Thymus (tissue), 11 donors: ENCODE measurements at regions not wholly inside any gene's neighbourhood (a gene's known extent, or its start where the extent isn't known, plus 50 kb on each side); places are given as distances from the start of the nearest gene placed in this dataset.

ENCODE experiments used
- DNase-seq, 9 donors: peaks; one replicate each; pipeline ENCODE4 v3.0.0-alpha.2; 2013; ENCODE audit warnings: low spot score in 9 of 9, low read depth in 6 of 9, missing footprints in 1 of 9
- H3K27ac ChIP-seq, 2 donors: one replicate each; pipeline ENCODE4 v1.5.1; 2013; ENCODE audit warnings: control low read depth in 1 of 2, low read depth in 1 of 2, low read length in 1 of 2, mild to moderate bottlenecking in 1 of 2, moderate library complexity in 1 of 2
- H3K27me3 ChIP-seq, 2 donors: one replicate each; pipeline ENCODE4 v1.5.1; 2013; ENCODE audit warnings: low read length in 1 of 2; ENCODE audit not compliant: control insufficient read depth in 2 of 2, insufficient read depth in 1 of 2
- H3K36me3 ChIP-seq, 2 donors: one replicate each; pipeline ENCODE4 v1.5.1; 2013; ENCODE audit warnings: low read length in 1 of 2, mild to moderate bottlenecking in 1 of 2, moderate library complexity in 1 of 2; ENCODE audit not compliant: control insufficient read depth in 2 of 2, insufficient read depth in 2 of 2
- H3K4me1 ChIP-seq, 2 donors: one replicate each; pipeline ENCODE4 v1.5.1; 2013; ENCODE audit warnings: low read length in 2 of 2; ENCODE audit not compliant: control insufficient read depth in 2 of 2, insufficient read depth in 2 of 2
- H3K4me3 ChIP-seq, 2 donors: one replicate each; pipeline ENCODE4 v1.5.1; 2013; ENCODE audit warnings: low read length in 2 of 2, control low read depth in 1 of 2, mild to moderate bottlenecking in 1 of 2
- H3K9me3 ChIP-seq, 2 donors: one replicate each; pipeline ENCODE4 v1.5.1; 2013; ENCODE audit warnings: low read length in 1 of 2, mild to moderate bottlenecking in 1 of 2; ENCODE audit not compliant: control insufficient read depth in 2 of 2, insufficient read depth in 1 of 2
- WGBS: extraction: QIAGEN DNeasy Blood & Tissue Kit; methylation state at CpG from one replicate; pipeline ENCODE4 v1.1.7; 2013; 5-methylcytosine and 5-hydroxymethylcytosine counted together
- donor health status: healthy.

DNA sequence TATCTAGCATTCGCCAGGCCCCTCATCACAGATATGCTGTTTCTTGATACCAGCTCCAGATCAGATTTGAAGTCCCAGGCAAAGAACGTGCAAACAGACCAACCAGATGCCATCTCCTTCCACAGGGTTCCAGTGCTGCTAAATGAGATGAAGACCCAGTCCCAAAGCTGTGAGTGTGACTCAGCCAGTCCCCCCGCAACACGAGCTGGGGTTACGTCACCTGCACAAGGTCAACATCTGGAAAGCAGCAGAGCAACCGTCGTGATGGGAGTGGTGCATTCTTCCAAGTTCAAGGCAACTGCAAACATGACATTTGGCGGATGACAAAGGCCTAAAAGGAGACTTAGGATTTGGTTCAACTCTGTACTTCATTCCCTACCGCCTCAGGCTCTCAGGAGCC lies 69.6 kb upstream of the TIAM1 start:
- no peak for DNase-seq
- Histone ChIP-seq H3K36me3 (peaks cover 0 to 3% of the 10 kb centered on the region in 2 donors), H3K27ac (no peak overlapping the region), H3K4me3 (no peak overlapping the region), H3K9me3 (no peaks in the 10 kb centered on the region), H3K27me3 (no peaks in the 10 kb centered on the region), H3K4me1 (peaks cover 19 to 37% of the 10 kb centered on the region in 2 donors)
- 86% methylated on average over 9 of the region's 9 CpGs for WGBS

DNA sequence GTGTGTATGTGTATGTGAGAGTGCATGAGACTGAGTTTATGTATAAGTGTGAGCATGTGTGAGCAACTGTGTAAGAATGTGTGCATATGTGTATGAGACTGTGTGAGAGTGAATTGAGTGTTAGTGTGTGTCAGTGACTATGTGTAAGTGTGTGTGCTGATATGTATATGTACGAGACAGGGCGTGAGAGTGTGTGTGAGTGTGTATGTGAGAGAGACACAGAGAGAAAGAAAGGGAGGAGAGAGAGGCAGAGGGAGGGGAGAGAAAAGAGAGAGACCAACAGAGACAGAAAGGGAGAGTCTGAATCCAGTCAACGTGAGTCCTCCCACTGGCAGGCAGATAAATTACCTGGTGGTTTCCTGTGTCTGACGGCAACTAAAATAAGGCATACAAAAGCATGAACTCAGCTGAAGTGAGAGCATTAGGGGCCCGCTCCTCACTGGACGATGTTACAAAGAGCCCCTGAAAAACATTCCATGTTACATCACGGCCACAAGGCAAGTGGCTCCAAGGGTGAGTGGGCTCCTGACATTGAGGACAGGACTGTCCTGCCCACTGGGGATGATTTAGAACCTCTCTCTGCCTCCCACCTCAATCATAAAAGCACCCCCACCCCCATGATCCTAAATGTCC lies 66.6 kb upstream of the TIAM1 start:
- H3K4me3 ChIP-seq, result no peak overlapping the region

DNA sequence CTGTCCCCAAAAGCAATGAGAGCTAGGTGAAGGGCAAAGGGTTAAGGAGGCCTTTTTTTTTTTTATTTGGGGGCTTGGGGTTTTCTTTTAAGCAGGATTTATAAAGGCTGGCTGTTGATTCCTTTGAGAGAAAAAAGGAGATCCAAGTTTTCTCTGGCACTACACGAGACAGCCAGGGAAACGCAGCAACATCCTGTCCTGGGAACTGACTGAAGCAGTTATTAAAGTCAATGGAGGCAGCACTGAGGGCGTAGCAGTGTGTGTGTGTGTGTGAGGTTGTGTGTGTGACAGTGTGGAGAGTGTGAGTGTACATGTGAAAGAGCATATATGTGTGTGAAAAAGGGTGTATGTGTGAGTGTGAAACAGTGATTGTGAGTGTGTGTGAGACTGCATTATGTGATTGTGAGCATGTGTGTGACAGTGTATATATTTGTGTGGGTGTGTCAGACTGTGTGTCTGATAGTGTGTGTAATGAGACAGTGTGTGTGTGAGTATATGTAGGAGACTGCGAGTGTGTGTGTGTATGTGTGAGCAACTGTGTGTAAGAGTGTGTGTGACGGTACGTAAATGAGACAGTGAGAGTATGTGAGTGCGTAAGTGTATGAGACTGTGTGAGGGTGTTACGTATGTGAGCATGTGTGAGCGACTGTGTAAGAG lies 65.9 kb upstream of the TIAM1 start:
- no peaks in the 10 kb centered on the region for H3K9me3 ChIP-seq
- H3K4me1 ChIP-seq, result peaks cover 43 to 53% of the 10 kb centered on the region in 2 donors
- no peak overlapping the region for H3K4me3 ChIP-seq
- DNase-seq, result peak in 1 of 9 donors; percentile 48
- peak overlapping the region; percentile 46 to 93 for H3K27ac ChIP-seq
- 93% methylated on average over 9 of the region's 9 CpGs for WGBS
- H3K36me3 ChIP-seq, result no peaks in the 10 kb centered on the region
- H3K27me3 ChIP-seq, result no peaks in the 10 kb centered on the region

More for the DNA sequence above, 66.6 kb upstream of the TIAM1 start:
- DNase-seq, result peak in 4 of 9 donors; percentile 51 to 86 (median 64)
- Histone ChIP-seq H3K9me3 (no peaks in the 10 kb centered on the region), H3K36me3 (no peaks in the 10 kb centered on the region), H3K27ac (peak overlapping the region; percentile 81 to 93), H3K4me1 (peaks cover 42 to 53% of the 10 kb centered on the region in 2 donors), H3K27me3 (no peaks in the 10 kb centered on the region)
- 16% methylated on average over 7 of the region's 7 CpGs for WGBS

DNA sequence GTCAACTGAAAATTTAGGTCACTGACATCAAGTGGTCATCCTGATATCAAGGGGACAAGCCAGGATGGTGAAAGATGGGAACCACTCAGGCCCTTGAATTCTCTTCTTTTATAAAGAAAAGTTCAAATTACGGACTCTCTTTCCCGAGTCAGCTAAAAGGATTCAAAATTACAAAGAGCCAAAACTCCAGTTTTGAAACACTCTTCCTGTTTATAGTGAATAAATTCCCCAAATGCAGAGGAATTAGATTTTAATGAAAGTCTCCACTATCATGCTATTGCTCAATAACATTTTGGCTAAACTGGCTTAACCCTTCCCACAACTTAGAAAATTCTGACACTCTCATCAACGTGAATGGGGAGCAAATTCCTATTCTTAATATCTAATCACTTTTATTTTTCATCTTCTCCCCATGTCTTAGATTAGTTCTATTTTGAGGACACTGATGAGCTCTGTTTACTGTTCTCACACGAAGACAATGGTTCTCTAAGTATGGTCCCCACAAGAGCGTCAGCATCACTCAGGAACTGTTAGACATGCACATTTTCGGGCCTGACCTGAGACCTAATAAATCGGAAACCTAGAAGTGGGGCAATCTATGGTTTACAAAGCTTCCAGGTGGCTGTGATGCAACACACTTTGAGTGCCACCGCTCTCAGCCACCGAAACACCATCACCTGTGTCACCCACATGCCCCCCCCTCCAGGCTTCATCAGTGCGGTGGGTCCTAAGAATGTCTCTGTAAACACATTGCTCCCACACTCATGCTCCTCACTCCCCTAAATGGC lies 64.4 kb upstream of the TIAM1 start:
- no peaks in the 10 kb centered on the region for H3K9me3 ChIP-seq
- DNase-seq, result peak in 7 of 9 donors; percentile 61 to 93 (median 80)
- 49% methylated on average over 10 of the region's 10 CpGs for WGBS
- peak overlapping the region; percentile 43 to 93 for H3K27ac ChIP-seq
- no peaks in the 10 kb centered on the region for H3K36me3 ChIP-seq
- H3K4me1 ChIP-seq, result peaks cover 40 to 55% of the 10 kb centered on the region in 2 donors
- H3K27me3 ChIP-seq, result no peaks in the 10 kb centered on the region
- no peak overlapping the region for H3K4me3 ChIP-seq

DNA sequence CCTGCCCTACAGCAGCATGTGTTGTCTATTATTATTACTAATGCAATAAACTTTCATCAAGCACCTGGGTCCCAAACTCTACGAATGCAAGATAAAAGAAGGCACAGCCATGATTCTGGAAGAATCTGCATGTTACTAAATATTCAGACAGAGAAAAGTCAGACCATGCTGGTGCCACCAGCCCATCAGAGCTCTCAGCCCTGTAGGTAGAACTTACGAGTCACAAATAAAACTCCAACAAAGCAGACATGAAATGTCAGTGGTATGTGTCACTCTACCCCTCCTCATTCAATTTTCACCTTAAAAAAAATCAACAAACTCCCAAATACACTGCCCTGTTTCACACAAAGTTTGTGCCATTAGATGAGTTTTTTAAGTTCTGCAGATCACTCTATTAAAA lies 62.4 kb upstream of the TIAM1 start:
- peak overlapping the region in 1 of 2 donors; percentile 39 for H3K27ac ChIP-seq
- no peaks in the 10 kb centered on the region for H3K36me3 ChIP-seq
- H3K4me3 ChIP-seq, result no peak overlapping the region
- peaks cover 40 to 58% of the 10 kb centered on the region in 2 donors for H3K4me1 ChIP-seq
- no peak for DNase-seq
- no peaks in the 10 kb centered on the region for H3K9me3 ChIP-seq
- H3K27me3 ChIP-seq, result no peaks in the 10 kb centered on the region
- WGBS, result 88% methylated on average over 2 of the region's 2 CpGs

DNA sequence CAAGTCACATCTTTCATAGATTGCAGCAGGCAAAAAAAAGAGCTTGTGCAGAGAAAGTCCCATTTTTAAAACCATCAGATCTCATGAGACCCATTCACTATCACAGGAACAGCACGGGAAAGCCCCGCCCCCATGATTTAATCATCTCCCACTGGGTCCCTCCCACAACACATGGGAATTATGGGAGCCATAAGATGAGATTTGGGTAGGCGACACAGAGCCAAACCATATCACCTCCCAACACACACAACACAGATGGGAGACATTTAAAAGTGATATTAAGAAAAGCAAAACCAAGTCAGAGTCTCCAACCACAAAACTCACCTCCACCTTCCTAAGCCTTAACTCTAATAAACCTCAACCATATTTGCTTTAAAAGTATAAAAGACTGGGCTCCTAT lies 61.5 kb upstream of the TIAM1 start:
- H3K27me3 ChIP-seq, result no peaks in the 10 kb centered on the region
- no peaks in the 10 kb centered on the region for H3K9me3 ChIP-seq
- no peak for DNase-seq
- 77% methylated on average over 3 of the region's 3 CpGs for WGBS
- H3K4me1 ChIP-seq, result peaks cover 41 to 56% of the 10 kb centered on the region in 2 donors
- no peak overlapping the region for H3K4me3 ChIP-seq
- no peak overlapping the region for H3K27ac ChIP-seq
- H3K36me3 ChIP-seq, result no peaks in the 10 kb centered on the region

DNA sequence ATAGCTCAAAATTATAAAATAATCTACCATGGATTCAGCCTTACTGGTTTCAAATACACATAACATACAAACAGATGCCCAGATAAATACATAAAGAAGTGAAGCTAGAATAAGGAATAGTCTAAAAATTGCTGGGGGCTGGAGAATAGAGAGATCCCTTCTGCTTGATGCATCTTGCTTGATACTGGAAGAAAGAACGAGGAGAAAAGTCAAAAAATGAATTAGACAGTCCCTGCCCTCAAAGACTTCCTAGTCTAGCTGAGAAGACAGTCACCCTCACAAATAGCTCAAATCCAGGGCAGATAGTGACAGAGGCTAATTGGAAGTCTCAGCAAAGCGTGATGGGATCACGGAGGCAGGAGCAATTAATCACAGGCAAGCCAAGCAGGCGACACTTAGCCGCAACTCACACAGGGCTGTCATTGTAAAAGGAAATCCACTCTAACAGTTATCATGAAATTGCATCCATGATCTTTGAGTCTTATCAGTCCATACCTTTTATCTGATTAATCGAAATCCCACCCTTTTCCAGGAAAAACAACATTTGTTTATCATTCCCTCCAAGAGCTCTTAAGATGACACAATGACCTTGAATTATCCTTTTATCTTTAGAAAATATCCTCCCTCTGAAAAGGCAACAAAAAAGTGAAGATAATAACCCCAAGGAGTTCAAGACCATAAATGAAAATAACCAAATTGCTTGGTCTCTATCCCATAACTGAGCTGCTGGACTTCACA lies 59.7 kb upstream of the TIAM1 start:
- no peak for DNase-seq
- Histone ChIP-seq H3K36me3 (no peaks in the 10 kb centered on the region), H3K27ac (no peak overlapping the region), H3K27me3 (no peaks in the 10 kb centered on the region), H3K4me3 (no peak overlapping the region), H3K4me1 (peaks cover 37 to 54% of the 10 kb centered on the region in 2 donors), H3K9me3 (no peaks in the 10 kb centered on the region)
- 83% methylated on average over 6 of the region's 6 CpGs for WGBS

DNA sequence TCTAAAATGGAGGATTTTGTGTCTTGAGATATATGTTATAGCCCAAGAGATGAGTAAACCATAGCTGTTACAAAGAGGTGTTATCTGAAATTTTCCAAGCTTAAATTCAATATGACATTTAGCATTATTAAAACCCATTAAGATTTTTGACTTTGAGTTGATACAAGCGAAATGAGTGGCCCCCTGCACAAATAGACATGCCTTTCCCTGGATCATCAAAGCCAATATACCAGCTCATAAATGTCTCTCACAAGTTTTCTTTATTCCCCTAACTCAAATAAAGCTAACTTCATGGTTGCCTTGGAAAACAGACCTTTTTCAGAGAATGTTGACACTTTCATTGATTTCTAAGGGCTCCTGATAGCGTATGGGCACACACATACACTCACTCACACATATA lies 55.5 kb upstream of the TIAM1 start:
- 96% methylated on average over 2 of the region's 2 CpGs for WGBS
- Histone ChIP-seq H3K27ac (peak overlapping the region; percentile 18 to 98), H3K4me3 (no peak overlapping the region), H3K4me1 (peaks cover 28 to 66% of the 10 kb centered on the region in 2 donors), H3K36me3 (no peaks in the 10 kb centered on the region), H3K9me3 (no peaks in the 10 kb centered on the region), H3K27me3 (no peaks in the 10 kb centered on the region)
- no peak for DNase-seq
